ENCODE measurements at regions not wholly inside any gene's neighbourhood (a gene's known extent, or its start where the extent isn't known, plus 50 kb on each side); places are given as distances from the start of the nearest gene placed in this dataset.
A peak's percentile ranks its signal among the peaks of the same experiment; 100 is the strongest.
"Not testable (repeated sequence)": the region's sequence is repeated elsewhere in the genome, so short reads cannot be mapped to it uniquely, and the experiment has no call there.

DNA sequence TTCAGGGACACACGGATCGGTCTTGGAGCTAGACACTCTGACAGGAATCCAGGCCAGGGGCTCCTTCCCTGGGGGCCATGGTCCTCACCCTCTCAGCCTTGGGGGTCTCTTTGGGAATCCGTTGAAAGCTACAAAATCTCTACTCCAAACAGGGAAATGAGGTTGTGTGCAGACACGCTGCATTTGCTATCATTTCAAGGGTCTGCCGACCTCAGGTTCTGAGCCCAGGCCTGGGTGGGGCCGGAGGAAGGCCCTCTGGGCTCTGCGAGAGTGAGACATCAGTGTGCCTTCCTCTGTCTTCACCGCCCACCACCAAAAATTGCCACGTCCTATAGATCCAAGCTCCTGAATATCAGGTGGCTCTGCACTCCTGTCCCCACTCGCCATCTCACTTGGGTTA lies 74.4 kb upstream of the FGF3 start:
- peaks cover 0 to 39% (median 7%) of the 10 kb centered on the region in 4 donors for H3K4me1 ChIP-seq
- H3K36me3 ChIP-seq: no peaks in the 10 kb centered on the region
- H3K4me3 ChIP-seq: no peak overlapping the region
- peak in 1 of 3 donors; percentile 34 for DNase-seq
- no peak overlapping the region for H3K27ac ChIP-seq
- no peaks in the 10 kb centered on the region for H3K27me3 ChIP-seq
- no peaks in the 10 kb centered on the region for H3K9me3 ChIP-seq
- TF ChIP-seq POLR2A (IDR thresholded peaks at IDR 0.05): no peak
- TF ChIP-seq, protein P1, sequence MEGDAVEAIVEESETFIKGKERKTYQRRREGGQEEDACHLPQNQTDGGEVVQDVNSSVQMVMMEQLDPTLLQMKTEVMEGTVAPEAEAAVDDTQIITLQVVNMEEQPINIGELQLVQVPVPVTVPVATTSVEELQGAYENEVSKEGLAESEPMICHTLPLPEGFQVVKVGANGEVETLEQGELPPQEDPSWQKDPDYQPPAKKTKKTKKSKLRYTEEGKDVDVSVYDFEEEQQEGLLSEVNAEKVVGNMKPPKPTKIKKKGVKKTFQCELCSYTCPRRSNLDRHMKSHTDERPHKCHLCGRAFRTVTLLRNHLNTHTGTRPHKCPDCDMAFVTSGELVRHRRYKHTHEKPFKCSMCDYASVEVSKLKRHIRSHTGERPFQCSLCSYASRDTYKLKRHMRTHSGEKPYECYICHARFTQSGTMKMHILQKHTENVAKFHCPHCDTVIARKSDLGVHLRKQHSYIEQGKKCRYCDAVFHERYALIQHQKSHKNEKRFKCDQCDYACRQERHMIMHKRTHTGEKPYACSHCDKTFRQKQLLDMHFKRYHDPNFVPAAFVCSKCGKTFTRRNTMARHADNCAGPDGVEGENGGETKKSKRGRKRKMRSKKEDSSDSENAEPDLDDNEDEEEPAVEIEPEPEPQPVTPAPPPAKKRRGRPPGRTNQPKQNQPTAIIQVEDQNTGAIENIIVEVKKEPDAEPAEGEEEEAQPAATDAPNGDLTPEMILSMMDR (IDR thresholded peaks at IDR 0.05): no peak

DNA sequence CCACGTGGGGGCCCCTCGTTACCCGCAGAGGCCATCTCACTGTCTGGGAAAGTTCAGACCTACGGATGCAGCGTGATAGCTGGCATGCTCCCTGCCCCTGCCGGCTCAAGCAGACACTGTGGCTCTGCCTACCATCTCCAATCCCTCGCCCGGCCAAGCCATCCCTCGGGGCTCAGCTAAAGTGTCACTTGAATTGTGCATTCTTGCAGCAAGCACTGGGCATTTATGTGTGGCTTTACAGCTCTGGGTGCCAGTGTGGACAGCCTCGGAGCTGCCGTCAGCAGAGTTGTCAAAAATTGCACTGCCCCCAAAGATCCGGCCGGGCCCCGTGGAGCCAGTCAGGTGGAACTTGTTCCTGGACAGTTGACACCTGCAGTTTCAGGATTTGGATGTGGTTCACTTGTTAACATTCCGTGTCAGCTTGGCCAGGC lies 75.0 kb upstream of the FGF3 start:
- no peaks in the 10 kb centered on the region for H3K27me3 ChIP-seq
- no peak overlapping the region for H3K27ac ChIP-seq
- peaks cover 0 to 39% (median 7%) of the 10 kb centered on the region in 4 donors for H3K4me1 ChIP-seq
- TF ChIP-seq, protein P1 (IDR thresholded peaks at IDR 0.05): no peak
- no peak for TF ChIP-seq POLR2A (IDR thresholded peaks at IDR 0.05)
- H3K4me3 ChIP-seq: no peak overlapping the region
- no peaks in the 10 kb centered on the region for H3K9me3 ChIP-seq
- no peaks in the 10 kb centered on the region for H3K36me3 ChIP-seq
- peak in 1 of 3 donors; percentile 42 for DNase-seq

DNA sequence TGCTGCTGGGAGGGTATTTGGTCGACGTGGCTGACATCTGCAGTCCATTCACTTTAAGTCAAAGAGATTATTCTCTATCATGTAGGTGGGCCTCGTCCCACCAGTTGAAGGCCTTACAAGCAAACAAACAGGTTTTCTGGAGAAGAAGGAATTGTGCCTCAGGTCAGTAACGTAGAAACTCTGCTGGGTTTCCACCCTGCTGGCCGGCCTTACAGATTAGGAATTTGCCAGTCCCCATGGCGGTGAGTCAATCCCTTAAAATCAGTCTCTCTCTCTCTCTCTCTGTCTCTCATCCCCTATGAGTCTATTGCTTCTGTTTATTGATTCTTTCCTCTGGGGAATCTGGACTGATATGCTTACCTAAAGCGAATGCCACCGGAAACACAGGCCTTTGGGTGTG lies 75.4 kb upstream of the FGF3 start:
- no peaks in the 10 kb centered on the region for H3K27me3 ChIP-seq
- TF ChIP-seq, protein P1 (IDR thresholded peaks at IDR 0.05): no peak
- TF ChIP-seq POLR2A (IDR thresholded peaks at IDR 0.05): no peak
- DNase-seq: no peak

DNA sequence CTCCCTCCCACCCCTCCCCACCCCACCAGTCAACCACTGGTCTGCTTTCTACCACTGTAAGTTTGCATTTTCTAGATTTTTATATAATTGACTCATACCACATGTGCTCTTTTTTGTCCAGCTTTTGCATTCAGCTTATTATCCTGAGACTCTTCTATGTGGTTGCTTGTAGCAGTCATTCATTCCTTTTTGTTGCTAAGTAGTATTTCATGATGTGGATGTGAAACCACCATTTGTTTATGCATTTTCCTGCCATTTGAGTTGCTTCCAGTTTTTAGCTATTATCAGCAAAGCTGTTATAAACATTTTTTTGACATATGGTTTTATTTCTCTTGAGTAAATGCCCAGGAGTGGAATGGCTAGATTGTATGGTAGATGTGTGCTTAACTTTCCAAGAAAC lies 77.0 kb upstream of the FGF3 start:
- H3K36me3 ChIP-seq: no peaks in the 10 kb centered on the region
- peaks cover 0 to 33% (median 4%) of the 10 kb centered on the region in 4 donors for H3K4me1 ChIP-seq
- H3K9me3 ChIP-seq: no peaks in the 10 kb centered on the region
- no peak for TF ChIP-seq POLR2A (IDR thresholded peaks at IDR 0.05)
- H3K27me3 ChIP-seq: no peaks in the 10 kb centered on the region
- no peak overlapping the region for H3K4me3 ChIP-seq
- no peak overlapping the region for H3K27ac ChIP-seq
- no peak for DNase-seq

More for the DNA sequence above, 75.4 kb upstream of the FGF3 start:
- Histone ChIP-seq H3K9me3 (no peaks in the 10 kb centered on the region), H3K4me1 (peaks cover 0 to 38% (median 7%) of the 10 kb centered on the region in 4 donors), H3K27ac (no peak overlapping the region), H3K36me3 (no peaks in the 10 kb centered on the region), H3K4me3 (no peak overlapping the region)

DNA sequence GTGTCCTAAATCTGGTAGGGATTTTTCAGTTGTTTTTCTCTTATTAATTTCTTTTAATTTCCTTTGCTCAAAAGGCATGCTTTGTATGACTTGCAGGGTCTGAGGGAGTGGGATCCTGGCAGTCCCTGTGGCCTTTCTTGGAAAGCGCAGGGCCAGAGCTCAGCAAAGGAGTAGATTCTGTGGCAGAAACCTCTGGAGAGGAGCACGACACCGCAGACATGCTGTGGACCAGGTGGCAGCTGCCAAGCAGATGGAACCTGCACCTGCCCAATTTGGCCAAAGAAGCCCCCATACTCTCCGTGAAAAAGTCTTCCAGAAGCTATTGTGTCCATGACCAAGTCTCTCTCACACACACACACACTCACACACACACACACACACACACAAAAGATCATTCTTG lies 78.9 kb upstream of the FGF3 start:
- TF ChIP-seq, protein P1 (IDR thresholded peaks at IDR 0.05): no peak
- no peak for TF ChIP-seq POLR2A (IDR thresholded peaks at IDR 0.05)
- Histone ChIP-seq H3K9me3 (no peaks in the 10 kb centered on the region), H3K4me1 (peaks cover 0 to 20% (median 0%) of the 10 kb centered on the region in 4 donors), H3K4me3 (no peak overlapping the region), H3K27me3 (no peaks in the 10 kb centered on the region), H3K36me3 (no peaks in the 10 kb centered on the region), H3K27ac (no peak overlapping the region)
- DNase-seq: no peak

DNA sequence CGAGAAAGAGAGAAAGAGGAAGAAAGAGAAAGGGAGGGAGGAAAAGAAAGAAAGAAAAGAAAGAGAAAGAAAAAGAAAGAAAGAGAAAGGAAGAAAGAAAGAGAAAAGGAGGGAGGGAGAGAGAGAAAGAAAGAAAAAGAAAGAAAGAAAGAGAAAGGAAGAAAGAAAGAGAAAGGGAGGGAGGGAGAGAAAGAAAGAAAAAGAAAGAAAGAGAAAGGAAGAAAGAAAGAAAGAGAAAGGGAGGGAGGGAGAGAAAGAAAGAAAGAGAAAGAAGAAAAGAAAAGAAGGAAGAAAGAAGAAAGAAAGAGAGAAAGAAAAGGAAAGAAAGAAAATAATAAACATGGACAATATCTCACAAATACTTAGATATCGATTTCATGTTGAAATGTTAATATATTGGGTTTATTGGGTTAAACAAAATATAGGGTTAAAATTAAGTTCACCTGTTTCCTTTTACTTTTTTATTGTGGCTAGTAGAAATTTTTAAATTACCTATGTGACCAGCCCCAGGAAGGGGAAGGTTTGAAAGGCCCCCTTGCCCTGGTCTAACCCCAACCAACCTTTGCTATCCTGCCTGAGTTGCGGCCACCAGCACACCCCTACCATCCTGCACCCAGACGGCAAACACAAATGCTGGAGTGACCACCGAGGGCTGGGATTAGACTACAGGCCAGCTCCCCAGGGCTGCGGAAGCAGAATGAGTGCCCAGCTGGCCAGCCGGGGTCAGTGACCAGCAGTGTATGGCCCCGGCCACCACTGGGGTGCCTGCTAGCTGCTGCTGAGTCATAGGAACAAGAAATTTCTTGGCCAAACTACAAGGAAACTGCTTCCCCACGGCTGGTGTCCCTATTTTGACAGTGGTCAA lies 81.0 kb upstream of the FGF3 start:
- TF ChIP-seq, protein P1 (IDR thresholded peaks at IDR 0.05): no peak
- no peak for TF ChIP-seq POLR2A (IDR thresholded peaks at IDR 0.05)
- Histone ChIP-seq H3K9me3 (no peaks in the 10 kb centered on the region), H3K36me3 (no peaks in the 10 kb centered on the region), H3K4me3 (no peak overlapping the region), H3K4me1 (peaks cover 0 to 15% (median 0%) of the 10 kb centered on the region in 4 donors), H3K27me3 (no peaks in the 10 kb centered on the region), H3K27ac (no peak overlapping the region)
- DNase-seq: peak in 1 of 3 donors; percentile 61

DNA sequence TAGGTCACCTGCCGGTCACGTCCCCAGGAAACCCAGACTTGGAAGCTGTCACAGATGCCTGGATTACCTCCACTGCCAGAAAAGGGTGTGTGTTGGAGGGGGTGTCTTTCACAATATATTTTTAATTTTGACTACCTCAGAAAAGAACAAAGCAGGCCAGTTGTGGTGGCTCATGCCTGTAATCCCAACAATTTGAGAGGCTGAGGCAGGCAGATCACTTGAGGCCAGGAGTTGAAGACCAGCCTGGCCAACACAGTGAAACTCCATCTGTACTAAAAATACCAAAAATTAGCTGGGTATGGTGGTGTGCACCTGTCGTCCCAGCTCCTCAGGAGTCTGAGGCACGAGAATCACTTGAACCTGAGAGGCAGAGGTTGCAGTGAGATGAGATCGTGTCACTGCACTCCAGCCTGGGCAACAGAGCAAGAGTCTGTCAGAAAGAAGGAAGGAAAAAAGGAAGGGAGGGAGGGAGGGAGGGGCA lies 81.6 kb upstream of the FGF3 start:
- peaks cover 0 to 20% (median 0%) of the 10 kb centered on the region in 4 donors for H3K4me1 ChIP-seq
- H3K27ac ChIP-seq, H3K36me3 ChIP-seq, H3K4me3 ChIP-seq, H3K27me3 ChIP-seq, H3K9me3 ChIP-seq, DNase-seq: not testable (repeated sequence)
